ENCODE measurements at regions not wholly inside any gene's neighbourhood (a gene's known extent, or its start where the extent isn't known, plus 50 kb on each side); places are given as distances from the start of the nearest gene placed in this dataset.

DNA sequence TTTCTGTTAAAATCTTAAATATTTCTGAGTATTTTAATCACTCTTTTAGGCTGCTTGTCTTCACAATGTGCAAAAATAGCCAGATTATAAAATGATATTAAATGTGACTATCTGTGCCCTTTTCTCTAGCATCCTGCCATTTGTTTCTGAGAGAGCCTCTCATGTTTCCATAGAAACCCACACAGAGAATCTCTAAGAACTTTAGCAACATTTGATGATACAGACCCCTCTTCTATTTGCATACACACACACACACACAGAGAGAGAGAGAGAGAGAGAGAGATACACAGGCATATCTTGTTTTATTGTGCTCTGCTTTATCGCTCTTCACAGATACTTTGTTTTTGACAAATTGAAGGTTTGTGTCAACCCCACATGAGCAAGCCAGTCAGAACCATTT is 134.5 kb upstream of the DDX18 start:
- TF ChIP-seq, protein P1, sequence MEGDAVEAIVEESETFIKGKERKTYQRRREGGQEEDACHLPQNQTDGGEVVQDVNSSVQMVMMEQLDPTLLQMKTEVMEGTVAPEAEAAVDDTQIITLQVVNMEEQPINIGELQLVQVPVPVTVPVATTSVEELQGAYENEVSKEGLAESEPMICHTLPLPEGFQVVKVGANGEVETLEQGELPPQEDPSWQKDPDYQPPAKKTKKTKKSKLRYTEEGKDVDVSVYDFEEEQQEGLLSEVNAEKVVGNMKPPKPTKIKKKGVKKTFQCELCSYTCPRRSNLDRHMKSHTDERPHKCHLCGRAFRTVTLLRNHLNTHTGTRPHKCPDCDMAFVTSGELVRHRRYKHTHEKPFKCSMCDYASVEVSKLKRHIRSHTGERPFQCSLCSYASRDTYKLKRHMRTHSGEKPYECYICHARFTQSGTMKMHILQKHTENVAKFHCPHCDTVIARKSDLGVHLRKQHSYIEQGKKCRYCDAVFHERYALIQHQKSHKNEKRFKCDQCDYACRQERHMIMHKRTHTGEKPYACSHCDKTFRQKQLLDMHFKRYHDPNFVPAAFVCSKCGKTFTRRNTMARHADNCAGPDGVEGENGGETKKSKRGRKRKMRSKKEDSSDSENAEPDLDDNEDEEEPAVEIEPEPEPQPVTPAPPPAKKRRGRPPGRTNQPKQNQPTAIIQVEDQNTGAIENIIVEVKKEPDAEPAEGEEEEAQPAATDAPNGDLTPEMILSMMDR (IDR thresholded peaks at IDR 0.05; ENCODE audit: borderline replicate concordance, extremely low read depth, low read length, poor library complexity, severe bottlenecking), result no peak
- TF ChIP-seq EZH2 (IDR thresholded peaks at IDR 0.05; ENCODE audit: borderline replicate concordance, low read depth, low read length, severe bottlenecking), result no peak

Data from DND-41 (cell line).